T-helper 2 cell treated with Interferon-gamma antibody and Interleukin-4, amounts not matched to agents 100 ng/mL and 5 ng/mL, for 36 hours (primary cell): ENCODE measurements at regions not wholly inside any gene's neighbourhood (a gene's known extent, or its start where the extent isn't known, plus 50 kb on each side); places are given as distances from the start of the nearest gene placed in this dataset.
"Not testable (repeated sequence)": the region's sequence is repeated elsewhere in the genome, so short reads cannot be mapped to it uniquely, and the experiment has no call there.

Source experiments
- intact Hi-C: fragments of 100-400 bp; cut with micrococcal nuclease; formaldehyde crosslinking; loops from one replicate; pipeline ENCODE4 v1.15.1; 2023

- intact Hi-C loops, result no loop called here
These were observed 1260.6 kb downstream of the NCAM2 start for GRCh38 chr21:22258821-22259220.

GRCh38 chr21:22260274-22260673, 1262.1 kb downstream of the NCAM2 start:
- intact Hi-C loops, result no loop called here

- intact Hi-C loops, result no loop called here
These were observed 1265.7 kb downstream of the NCAM2 start for GRCh38 chr21:22263890-22264289.

GRCh38 chr21:22277341-22277740, 1279.1 kb downstream of the NCAM2 start:
- intact Hi-C loops, result no loop called here

GRCh38 chr21:22278366-22278765, 1280.2 kb downstream of the NCAM2 start:
- intact Hi-C loops, result no loop called here

GRCh38 chr21:22280851-22281250, 1282.6 kb downstream of the NCAM2 start:
- intact Hi-C loops, result no loop called here

- intact Hi-C loops, result no loop called here
These were observed 1290.8 kb downstream of the NCAM2 start for GRCh38 chr21:22288885-22289499.

- intact Hi-C loops, result no loop called here
These were observed 1293.9 kb downstream of the NCAM2 start for GRCh38 chr21:22292144-22292543.

- intact Hi-C loops, result no loop called here
These were observed 1299.4 kb downstream of the NCAM2 start for GRCh38 chr21:22297575-22297974.

- intact Hi-C loops, result no loop called here
These were observed 1313.7 kb downstream of the NCAM2 start for GRCh38 chr21:22311741-22312462.

GRCh38 chr21:22314963-22315362, 1316.8 kb downstream of the NCAM2 start:
- intact Hi-C loops, result no loop called here

GRCh38 chr21:22319435-22319834, 1321.2 kb downstream of the NCAM2 start:
- intact Hi-C loops, result no loop called here

- intact Hi-C loops, result no loop called here
These were observed 1344.7 kb downstream of the NCAM2 start for GRCh38 chr21:22342889-22343288.

GRCh38 chr21:22343303-22343702, 1345.1 kb downstream of the NCAM2 start:
- intact Hi-C loops, result no loop called here

- intact Hi-C loops, result no loop called here
These were observed 1345.5 kb downstream of the NCAM2 start for GRCh38 chr21:22343721-22344120.

- intact Hi-C loops, result no loop called here
These were observed 1347.4 kb downstream of the NCAM2 start for GRCh38 chr21:22345624-22346023.

GRCh38 chr21:22346576-22346975, 1348.4 kb downstream of the NCAM2 start:
- intact Hi-C loops, result no loop called here

- intact Hi-C loops, result no loop called here
These were observed 1352.9 kb downstream of the NCAM2 start for GRCh38 chr21:22351076-22351475.

GRCh38 chr21:22352088-22352487, 1353.9 kb downstream of the NCAM2 start:
- intact Hi-C loops, result no loop called here

GRCh38 chr21:22355949-22356348, 1357.7 kb downstream of the NCAM2 start:
- intact Hi-C loops, result no loop called here

- intact Hi-C loops, result no loop called here
These were observed 1358.5 kb downstream of the NCAM2 start for GRCh38 chr21:22356663-22357062.

- intact Hi-C loops, result not testable (repeated sequence)
These were observed 1361.4 kb downstream of the NCAM2 start for GRCh38 chr21:22359599-22359998.

GRCh38 chr21:22363504-22363903, 1365.3 kb downstream of the NCAM2 start:
- intact Hi-C loops, result no loop called here
